Cerebellar cortex (tissue), 1 donor: ENCODE measurements at regions not wholly inside any gene's neighbourhood (a gene's known extent, or its start where the extent isn't known, plus 50 kb on each side); places are given as distances from the start of the nearest gene placed in this dataset.
"Not testable (repeated sequence)": the region's sequence is repeated elsewhere in the genome, so short reads cannot be mapped to it uniquely, and the experiment has no call there.

Source experiments
- DNase-seq: peaks from one replicate; pipeline ENCODE4 v3.0.0-alpha.2; 2015; ENCODE audit warnings: low spot score

GRCh38 chr7:76117306-76117991 is 69.5 kb downstream of the MDH2 start:
- not testable (repeated sequence) for DNase-seq

- DNase-seq: not testable (repeated sequence)
These were observed 70.5 kb downstream of the MDH2 start for GRCh38 chr7:76118253-76119036.

- no peak for DNase-seq
These were observed 73.1 kb downstream of the MDH2 start for GRCh38 chr7:76121044-76121443.

GRCh38 chr7:76122516-76123239 is 74.8 kb downstream of the MDH2 start:
- DNase-seq: no peak

DNA sequence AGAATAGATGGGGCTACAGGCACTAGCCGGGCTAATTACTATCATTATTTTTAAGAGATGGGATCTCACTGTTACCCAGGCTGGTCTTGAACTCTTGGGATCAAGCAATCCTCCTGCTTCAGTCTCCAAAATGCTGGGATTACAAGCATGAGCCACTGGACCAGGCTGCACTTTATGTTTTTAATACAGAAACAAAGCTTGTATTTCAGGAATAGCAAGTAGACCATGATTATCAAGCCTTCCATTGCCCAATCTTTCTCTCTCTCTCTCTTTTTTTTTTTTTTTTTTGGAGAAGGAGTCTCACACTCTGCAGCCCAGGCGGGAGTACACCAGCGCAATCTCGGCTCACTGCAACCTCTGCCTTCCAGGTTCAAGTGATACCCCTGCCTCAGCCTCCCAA is 75.4 kb downstream of the MDH2 start:
- no peak for DNase-seq

DNA sequence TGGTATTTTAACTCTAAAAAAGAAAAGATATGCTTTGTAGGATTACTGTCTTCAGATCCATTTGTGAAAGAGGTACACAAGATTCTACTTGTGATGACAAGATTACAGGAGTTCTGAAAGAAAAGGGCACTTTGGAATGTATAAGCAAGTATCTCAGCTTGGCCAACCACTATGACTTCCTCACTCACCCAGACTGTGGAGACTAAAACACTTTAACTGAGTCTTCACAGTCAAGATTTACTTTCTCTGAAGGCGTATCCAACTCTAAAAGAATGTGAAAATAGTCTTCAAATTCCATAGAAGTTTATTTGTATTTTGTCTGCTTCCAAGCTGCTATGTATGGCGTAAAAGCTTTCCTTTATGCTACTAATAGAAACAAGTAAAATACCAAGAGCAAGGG is 76.1 kb upstream of the SRRM3 start:
- no peak for DNase-seq

- no peak for DNase-seq
These were observed 75.1 kb upstream of the SRRM3 start for GRCh38 chr7:76126632-76127031.

GRCh38 chr7:76129366-76129765 is 72.3 kb upstream of the SRRM3 start:
- DNase-seq: no peak

DNA sequence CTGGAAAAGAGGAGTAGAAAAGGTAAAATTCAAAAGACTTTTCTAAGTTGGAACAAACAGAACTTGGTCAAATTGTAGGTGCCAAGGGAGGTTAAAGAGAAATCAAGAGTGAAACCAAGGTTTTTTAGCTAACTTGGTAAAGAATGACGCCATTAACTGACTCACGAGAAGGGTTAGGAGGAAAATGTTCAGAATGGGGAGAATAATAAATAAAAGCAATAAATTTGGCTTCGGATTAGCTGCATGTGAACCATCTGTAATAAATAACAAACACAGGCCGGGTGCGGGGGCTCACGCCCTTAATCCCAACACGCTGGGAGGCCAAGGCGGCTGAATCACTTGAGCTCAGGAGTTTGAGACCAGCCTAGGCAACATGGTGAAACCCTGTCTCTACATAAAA is 71.9 kb upstream of the SRRM3 start:
- no peak for DNase-seq

DNA sequence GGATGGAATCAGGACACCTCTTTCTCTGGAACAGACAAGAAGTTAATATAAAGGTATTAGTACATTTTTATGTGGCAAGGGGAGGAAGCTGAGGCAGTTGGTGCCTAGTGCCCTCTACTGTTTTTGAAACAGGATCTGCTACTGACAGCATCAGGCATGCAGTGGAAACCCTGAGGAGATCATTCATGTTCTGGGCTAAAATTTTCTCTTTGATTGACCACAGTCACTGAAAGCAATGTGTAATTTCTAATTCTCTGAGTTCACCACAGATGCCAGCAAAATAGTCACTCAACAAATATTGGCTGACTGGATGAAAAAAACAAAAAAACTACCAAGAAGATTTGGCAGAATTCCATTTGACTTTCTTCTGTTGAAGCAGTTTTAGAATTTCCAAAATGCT is 71.0 kb upstream of the SRRM3 start:
- DNase-seq: peak; percentile 17

DNA sequence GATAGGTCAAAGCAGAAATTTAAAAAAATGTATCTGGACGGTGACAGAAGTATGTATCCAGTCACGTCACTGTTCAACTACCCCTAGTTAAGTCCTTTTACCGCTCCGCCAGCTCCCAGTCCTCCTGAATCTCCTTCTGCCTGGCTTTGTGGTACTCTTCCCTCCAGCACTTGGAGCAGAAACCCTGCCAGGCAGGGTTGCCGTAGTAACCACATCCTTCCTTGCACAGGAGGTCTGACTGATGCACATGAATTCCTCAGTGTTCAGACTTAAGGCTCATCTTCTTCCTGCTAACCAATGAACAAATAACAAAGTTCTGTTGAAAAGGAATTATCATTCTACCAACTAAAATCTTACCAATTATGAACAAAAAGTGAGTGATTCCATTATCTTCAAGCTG is 69.8 kb upstream of the SRRM3 start:
- not testable (repeated sequence) for DNase-seq

DNA sequence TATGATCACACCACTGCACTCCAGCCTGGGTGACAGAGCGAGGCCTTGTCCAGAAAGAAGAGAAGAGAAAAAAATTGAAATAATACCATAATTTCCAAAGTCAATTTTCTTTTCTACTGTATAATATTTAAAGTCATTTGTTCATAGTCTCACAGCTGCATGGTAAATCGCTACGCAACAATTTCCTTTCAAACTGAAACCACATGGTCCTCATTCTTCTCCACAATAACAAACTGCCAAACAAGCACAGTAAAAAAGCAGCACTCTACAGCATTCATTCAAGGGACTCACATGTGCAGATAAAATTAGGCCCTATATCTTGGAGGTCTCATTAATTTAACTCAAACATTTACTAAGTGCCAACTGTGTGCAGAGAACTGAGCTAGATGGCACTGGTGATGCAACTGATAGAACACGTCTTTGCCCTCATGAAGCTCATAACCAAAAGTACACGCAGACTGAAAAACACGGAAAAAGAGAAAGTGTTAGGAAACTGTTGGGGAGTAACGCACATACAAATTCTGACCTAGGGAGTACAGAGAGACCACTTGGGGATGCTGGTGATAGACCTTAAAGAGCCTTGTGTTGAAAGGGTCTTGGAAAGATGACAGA is 68.4 kb upstream of the SRRM3 start:
- no peak for DNase-seq

GRCh38 chr7:76133839-76134238 is 67.9 kb upstream of the SRRM3 start:
- no peak for DNase-seq

- not testable (repeated sequence) for DNase-seq
These were observed 66.4 kb upstream of the SRRM3 start for GRCh38 chr7:76135263-76135662.

DNA sequence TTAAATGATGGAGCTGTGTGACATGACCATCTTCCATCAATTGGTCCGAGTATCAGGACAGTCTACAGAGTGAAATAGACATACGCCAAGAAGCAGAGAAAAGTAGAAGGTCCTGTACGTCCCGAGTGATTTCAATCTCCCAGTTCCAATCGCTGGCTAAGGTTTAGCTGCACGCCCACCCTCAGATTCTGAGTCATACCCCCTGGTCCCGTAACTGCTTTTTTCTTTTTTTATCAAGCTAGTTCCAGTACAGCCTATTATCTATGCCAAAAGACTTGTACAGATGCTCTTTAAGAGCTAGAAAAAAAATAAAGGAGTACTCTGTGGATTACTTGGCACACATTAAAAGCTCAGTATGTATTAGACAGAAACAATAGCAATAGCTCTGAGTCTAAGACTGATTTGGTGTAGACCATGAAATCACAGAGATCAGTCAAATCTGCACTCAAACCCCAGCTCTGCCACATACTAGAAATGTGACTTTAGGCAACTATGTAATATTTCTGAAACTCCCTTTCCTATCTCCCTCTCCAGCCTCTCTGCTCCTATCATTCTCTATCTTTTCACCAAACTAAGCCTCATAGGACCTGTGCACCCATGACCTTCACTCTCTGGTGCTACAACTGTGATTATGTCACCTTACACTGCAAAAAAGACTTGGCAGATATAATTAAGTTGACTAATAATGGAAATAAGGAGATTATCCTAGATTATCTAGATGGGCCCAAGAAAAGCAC is 63.0 kb upstream of the SRRM3 start:
- DNase-seq: not testable (repeated sequence)

DNA sequence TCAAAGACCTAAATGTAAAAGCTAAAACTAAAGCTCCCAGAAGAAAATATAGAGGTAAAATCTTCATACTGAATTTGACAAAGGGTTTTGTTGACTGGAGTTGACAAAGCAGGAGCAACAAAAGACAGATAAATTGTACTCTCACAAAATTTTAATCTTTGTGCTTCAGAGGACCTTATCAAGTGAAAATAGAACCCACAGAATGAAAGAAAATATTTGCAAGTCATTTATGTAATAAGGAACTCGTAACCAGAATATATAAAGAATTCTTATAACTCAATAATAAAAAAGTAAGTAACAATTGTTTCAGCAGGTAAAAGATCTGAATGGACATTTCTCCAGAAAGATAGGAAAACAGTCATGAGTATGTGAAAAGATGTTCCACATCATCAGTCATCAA is 62.0 kb upstream of the SRRM3 start:
- no peak for DNase-seq

DNA sequence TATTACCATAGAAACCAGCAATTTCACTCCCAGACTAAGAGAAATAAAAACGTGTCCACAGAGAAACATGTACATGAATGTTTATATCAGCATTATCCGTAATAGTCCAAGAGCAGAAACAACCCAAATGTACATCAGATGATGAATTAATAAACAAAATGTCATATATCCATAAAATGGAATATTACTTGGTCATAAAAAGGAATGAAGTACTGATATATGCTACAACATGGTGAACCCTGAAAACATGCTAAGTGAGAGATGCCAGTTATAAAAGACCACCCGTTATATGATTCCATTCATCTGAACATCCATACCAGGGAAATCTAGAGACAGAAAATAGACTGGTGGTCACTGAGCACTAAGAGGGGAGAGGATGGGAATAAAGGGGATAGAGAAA is 61.4 kb upstream of the SRRM3 start:
- not testable (repeated sequence) for DNase-seq

DNA sequence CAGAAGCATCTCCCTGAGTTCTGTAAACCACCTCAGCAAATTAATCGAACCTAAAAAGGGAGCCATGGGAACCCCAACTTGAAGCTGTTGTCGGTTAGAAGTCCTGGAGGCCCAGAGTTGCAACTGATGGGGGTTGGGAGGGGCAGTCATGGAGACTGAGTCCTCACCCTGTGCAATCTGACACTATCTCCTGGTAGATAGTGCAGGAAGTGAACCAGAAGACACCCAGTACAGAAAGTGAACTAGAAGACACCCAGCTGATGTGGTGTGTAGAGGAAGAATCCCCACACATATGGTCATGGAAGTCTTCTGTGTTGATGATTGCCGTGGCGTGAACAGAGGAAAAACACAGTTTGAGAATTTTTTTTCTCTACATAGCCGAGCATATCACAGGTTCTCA is 58.8 kb upstream of the SRRM3 start:
- DNase-seq: no peak

GRCh38 chr7:76144664-76145270 is 56.9 kb upstream of the SRRM3 start:
- not testable (repeated sequence) for DNase-seq

- no peak for DNase-seq
These were observed 55.3 kb upstream of the SRRM3 start for GRCh38 chr7:76146374-76146773.

GRCh38 chr7:76148947-76149346 is 52.7 kb upstream of the SRRM3 start:
- DNase-seq: not testable (repeated sequence)
